ENCODE measurements at regions not wholly inside any gene's neighbourhood (a gene's known extent, or its start where the extent isn't known, plus 50 kb on each side); places are given as distances from the start of the nearest gene placed in this dataset.
"Not testable (repeated sequence)": the region's sequence is repeated elsewhere in the genome, so short reads cannot be mapped to it uniquely, and the experiment has no call there.

GRCh38 chr14:106619606-106620005 is 1093.2 kb downstream of the TMEM121 start:
- intact Hi-C loops (cut with micrococcal nuclease): no loop called here
- no peak for TF ChIP-seq CTCF (IDR thresholded peaks at IDR 0.05; ENCODE audit: borderline replicate concordance)
- Histone ChIP-seq H3K4me3 (no peak overlapping the region), H3K27ac (replicated peaks) (no peak overlapping the region), H3K27me3 (ENCODE audit: low read depth) (peaks cover 73% of the 10 kb centered on the region), H3K4me1 (no peaks in the 10 kb centered on the region), H3K36me3 (no peaks in the 10 kb centered on the region), H3K9me3 (replicated peaks) (no peaks in the 10 kb centered on the region)
- no peak for DNase-seq

DNA sequence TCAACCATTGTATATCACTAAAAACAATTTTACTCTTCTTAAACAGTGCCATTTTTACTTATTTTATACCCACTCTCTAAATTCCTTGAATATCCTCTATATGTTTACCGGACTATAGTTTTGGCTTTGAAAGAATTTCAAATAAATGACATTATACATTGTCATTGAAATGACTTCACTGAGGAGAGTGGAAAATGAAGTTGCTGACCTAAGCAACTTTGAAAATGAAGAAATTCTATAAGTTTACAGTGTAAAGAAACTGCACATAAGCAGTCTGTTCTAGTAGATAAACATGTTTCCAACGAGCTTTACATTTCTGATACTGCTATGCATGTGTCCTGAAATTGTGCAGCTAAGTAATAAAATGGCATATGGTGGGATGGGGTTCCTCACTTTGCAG is 1094.0 kb downstream of the TMEM121 start:
- TF ChIP-seq CTCF (IDR thresholded peaks at IDR 0.05; ENCODE audit: borderline replicate concordance): no peak
- intact Hi-C loops (cut with micrococcal nuclease): no loop called here
- no peak overlapping the region for H3K4me3 ChIP-seq
- no peaks in the 10 kb centered on the region for H3K4me1 ChIP-seq
- H3K27me3 ChIP-seq (ENCODE audit: low read depth): peaks cover 80% of the 10 kb centered on the region
- no peaks in the 10 kb centered on the region for H3K9me3 ChIP-seq (replicated peaks)
- no peaks in the 10 kb centered on the region for H3K36me3 ChIP-seq
- H3K27ac ChIP-seq (replicated peaks): no peak overlapping the region
- no peak for DNase-seq

DNA sequence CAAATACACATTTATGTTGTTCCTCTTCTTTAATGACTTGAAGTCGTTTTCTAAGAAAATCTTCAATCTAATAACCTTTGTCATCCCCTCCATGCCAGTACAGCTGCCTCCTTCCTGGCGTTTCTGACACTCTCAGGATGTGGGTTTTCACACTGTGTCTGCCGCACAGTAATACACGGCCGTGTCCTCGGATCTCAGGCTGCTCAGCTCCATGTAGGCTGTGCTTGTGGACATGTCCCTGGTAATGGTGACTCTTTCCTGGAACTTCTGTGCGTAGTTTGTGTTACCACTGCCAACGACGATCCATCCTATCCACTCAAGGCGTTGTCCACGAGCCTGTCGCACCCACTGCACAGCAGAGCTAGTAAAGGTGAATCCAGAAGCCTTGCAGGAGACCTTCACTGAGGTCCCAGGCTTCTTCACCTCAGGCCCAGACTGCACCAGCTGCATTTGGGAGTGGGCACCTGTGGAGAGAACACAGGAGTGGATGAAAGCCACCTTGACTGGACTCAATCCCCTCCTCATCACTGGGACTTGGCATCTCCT is 1095.9 kb downstream of the TMEM121 start:
- peaks cover 84% of the 10 kb centered on the region for H3K27me3 ChIP-seq (ENCODE audit: low read depth)
- TF ChIP-seq CTCF (IDR thresholded peaks at IDR 0.05; ENCODE audit: borderline replicate concordance): no peak
- DNase-seq: no peak
- no peak overlapping the region for H3K4me3 ChIP-seq
- intact Hi-C loops (cut with micrococcal nuclease): no loop called here
- H3K9me3 ChIP-seq (replicated peaks): no peaks in the 10 kb centered on the region
- no peaks in the 10 kb centered on the region for H3K36me3 ChIP-seq
- no peaks in the 10 kb centered on the region for H3K4me1 ChIP-seq
- H3K27ac ChIP-seq (replicated peaks): no peak overlapping the region

GRCh38 chr14:106625186-106625585 is 1098.8 kb downstream of the TMEM121 start:
- intact Hi-C loops (cut with micrococcal nuclease): no loop called here
- no peak for DNase-seq
- no peak overlapping the region for H3K4me3 ChIP-seq
- no peaks in the 10 kb centered on the region for H3K36me3 ChIP-seq
- TF ChIP-seq CTCF (IDR thresholded peaks at IDR 0.05; ENCODE audit: borderline replicate concordance): no peak
- H3K9me3 ChIP-seq (replicated peaks): no peaks in the 10 kb centered on the region
- H3K4me1 ChIP-seq: no peaks in the 10 kb centered on the region
- H3K27ac ChIP-seq (replicated peaks): no peak overlapping the region
- peaks cover 70% of the 10 kb centered on the region for H3K27me3 ChIP-seq (ENCODE audit: low read depth)

DNA sequence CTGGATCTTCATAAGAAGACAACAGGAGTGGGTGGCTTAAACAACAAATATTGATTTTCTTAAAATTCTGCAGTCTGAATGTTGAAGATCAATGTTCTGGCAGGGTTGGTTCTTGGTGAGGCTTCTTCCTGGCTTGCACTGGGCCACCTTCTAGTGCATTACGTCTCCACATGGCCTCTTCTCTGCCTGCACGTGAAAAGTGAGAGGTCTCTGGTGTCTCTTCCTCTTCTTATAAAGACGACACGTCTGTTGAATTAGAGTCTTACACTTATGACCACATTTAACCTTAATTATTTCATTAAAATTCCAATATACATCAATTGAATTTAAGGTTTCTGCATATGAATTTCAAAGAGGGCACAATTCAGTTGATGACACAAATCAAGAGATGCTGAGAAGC is 1100.1 kb downstream of the TMEM121 start:
- H3K36me3 ChIP-seq; H3K4me1 ChIP-seq; DNase-seq; H3K9me3 ChIP-seq (replicated peaks); H3K4me3 ChIP-seq; H3K27ac ChIP-seq (replicated peaks); intact Hi-C loops (cut with micrococcal nuclease): not testable (repeated sequence)
- peaks cover 72% of the 10 kb centered on the region for H3K27me3 ChIP-seq (ENCODE audit: low read depth)

DNA sequence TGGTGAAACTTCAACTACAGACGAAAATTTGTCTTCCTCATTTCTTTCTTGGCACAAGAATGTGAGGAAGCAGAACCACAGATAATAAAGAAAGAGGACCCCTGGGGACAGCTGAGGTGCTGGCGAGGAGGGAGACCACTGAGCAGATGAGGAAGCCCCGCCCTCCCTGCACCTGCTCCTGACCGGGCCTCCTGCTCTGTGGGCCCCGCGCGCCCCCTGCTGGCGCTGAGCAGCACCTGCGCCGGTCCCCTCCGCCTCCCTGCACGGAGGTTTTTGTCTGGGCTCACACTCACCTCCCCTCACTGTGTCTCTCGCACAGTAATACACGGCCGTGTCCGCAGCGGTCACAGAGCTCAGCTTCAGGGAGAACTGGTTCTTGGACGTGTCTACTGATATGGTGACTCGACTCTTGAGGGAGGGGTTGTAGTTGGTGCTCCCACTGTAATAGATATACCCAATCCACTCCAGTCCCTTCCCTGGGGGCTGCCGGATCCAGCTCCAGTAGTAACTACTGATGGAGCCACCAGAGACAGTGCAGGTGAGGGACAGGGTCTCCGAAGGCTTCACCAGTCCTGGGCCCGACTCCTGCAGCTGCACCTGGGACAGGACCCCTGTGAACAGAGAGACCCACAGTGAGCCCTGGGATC is 1100.7 kb downstream of the TMEM121 start:
- H3K9me3 ChIP-seq (replicated peaks); H3K36me3 ChIP-seq; H3K4me1 ChIP-seq; H3K27ac ChIP-seq (replicated peaks); H3K4me3 ChIP-seq; intact Hi-C loops (cut with micrococcal nuclease): not testable (repeated sequence)
- DNase-seq: peak; percentile 29
- TF ChIP-seq CTCF (IDR thresholded peaks at IDR 0.05; ENCODE audit: borderline replicate concordance): peak; percentile 47
- peaks cover 75% of the 10 kb centered on the region for H3K27me3 ChIP-seq (ENCODE audit: low read depth)
